ENCODE measurements at regions not wholly inside any gene's neighbourhood (a gene's known extent, or its start where the extent isn't known, plus 50 kb on each side); places are given as distances from the start of the nearest gene placed in this dataset.
"Not testable (repeated sequence)": the region's sequence is repeated elsewhere in the genome, so short reads cannot be mapped to it uniquely, and the experiment has no call there.

GRCh38 chr18:59038295-59039039, 101.2 kb upstream of the SEC11C start:
- Histone ChIP-seq H3K4me3 (ENCODE audit: low read length, poor library complexity, severe bottlenecking) (no peak overlapping the region), H3K9me2 (replicated peaks; ENCODE audit: low read depth, low read length) (no peaks in the 10 kb centered on the region), H3K36me3 (ENCODE audit: insufficient read depth, low read length) (no peaks in the 10 kb centered on the region), H3K79me2 (ENCODE audit: insufficient read depth, low read length) (no peaks in the 10 kb centered on the region), H2AFZ (ENCODE audit: low read length) (no peak overlapping the region), H3F3A (ENCODE audit: low read depth) (no peaks in the 10 kb centered on the region), H3K9me3 (ENCODE audit: insufficient read depth, low read depth, low read length) (no peaks in the 10 kb centered on the region), H4K20me1 (ENCODE audit: insufficient read depth, low read length, poor library complexity, severe bottlenecking) (no peaks in the 10 kb centered on the region), H3K27me3 (ENCODE audit: insufficient read depth, low read length, poor library complexity, severe bottlenecking) (no peaks in the 10 kb centered on the region), H3K9ac (ENCODE audit: low read depth, low read length, poor library complexity, severe bottlenecking) (no peak overlapping the region), H3K4me1 (ENCODE audit: insufficient read depth, low read length, poor library complexity, severe bottlenecking) (no peaks in the 10 kb centered on the region), H3K4me2 (ENCODE audit: low read depth, low read length, poor library complexity, severe bottlenecking) (no peak overlapping the region)
- no peak for TF ChIP-seq EZH2phosphoT487 (IDR thresholded peaks at IDR 0.05; ENCODE audit: borderline replicate concordance)
- TF ChIP-seq, protein P1, sequence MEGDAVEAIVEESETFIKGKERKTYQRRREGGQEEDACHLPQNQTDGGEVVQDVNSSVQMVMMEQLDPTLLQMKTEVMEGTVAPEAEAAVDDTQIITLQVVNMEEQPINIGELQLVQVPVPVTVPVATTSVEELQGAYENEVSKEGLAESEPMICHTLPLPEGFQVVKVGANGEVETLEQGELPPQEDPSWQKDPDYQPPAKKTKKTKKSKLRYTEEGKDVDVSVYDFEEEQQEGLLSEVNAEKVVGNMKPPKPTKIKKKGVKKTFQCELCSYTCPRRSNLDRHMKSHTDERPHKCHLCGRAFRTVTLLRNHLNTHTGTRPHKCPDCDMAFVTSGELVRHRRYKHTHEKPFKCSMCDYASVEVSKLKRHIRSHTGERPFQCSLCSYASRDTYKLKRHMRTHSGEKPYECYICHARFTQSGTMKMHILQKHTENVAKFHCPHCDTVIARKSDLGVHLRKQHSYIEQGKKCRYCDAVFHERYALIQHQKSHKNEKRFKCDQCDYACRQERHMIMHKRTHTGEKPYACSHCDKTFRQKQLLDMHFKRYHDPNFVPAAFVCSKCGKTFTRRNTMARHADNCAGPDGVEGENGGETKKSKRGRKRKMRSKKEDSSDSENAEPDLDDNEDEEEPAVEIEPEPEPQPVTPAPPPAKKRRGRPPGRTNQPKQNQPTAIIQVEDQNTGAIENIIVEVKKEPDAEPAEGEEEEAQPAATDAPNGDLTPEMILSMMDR (conservative IDR thresholded peaks at IDR 0.05; ENCODE audit: low read length): no peak

- not testable (repeated sequence) for H3K9me2 ChIP-seq (replicated peaks; ENCODE audit: low read depth, low read length); H2AFZ ChIP-seq (ENCODE audit: low read length); H3K4me2 ChIP-seq (ENCODE audit: low read depth, low read length, poor library complexity, severe bottlenecking); H3K36me3 ChIP-seq (ENCODE audit: insufficient read depth, low read length); H3K4me3 ChIP-seq (ENCODE audit: low read length, poor library complexity, severe bottlenecking); H4K20me1 ChIP-seq (ENCODE audit: insufficient read depth, low read length, poor library complexity, severe bottlenecking); H3K9me3 ChIP-seq (ENCODE audit: insufficient read depth, low read depth, low read length); H3K27me3 ChIP-seq (ENCODE audit: insufficient read depth, low read length, poor library complexity, severe bottlenecking); H3F3A ChIP-seq (ENCODE audit: low read depth); H3K79me2 ChIP-seq (ENCODE audit: insufficient read depth, low read length); H3K9ac ChIP-seq (ENCODE audit: low read depth, low read length, poor library complexity, severe bottlenecking); H3K4me1 ChIP-seq (ENCODE audit: insufficient read depth, low read length, poor library complexity, severe bottlenecking)
Measured at GRCh38 chr18:59039040-59039320, 100.7 kb upstream of the SEC11C start.

GRCh38 chr18:59039449-59039848, 100.2 kb upstream of the SEC11C start:
- no peak overlapping the region for H3K4me3 ChIP-seq (ENCODE audit: low read length, poor library complexity, severe bottlenecking)
- no peak overlapping the region for H2AFZ ChIP-seq (ENCODE audit: low read length)
- TF ChIP-seq EZH2phosphoT487 (IDR thresholded peaks at IDR 0.05; ENCODE audit: borderline replicate concordance): no peak
- no peaks in the 10 kb centered on the region for H3K79me2 ChIP-seq (ENCODE audit: insufficient read depth, low read length)
- H4K20me1 ChIP-seq (ENCODE audit: insufficient read depth, low read length, poor library complexity, severe bottlenecking): no peaks in the 10 kb centered on the region
- no peaks in the 10 kb centered on the region for H3K4me1 ChIP-seq (ENCODE audit: insufficient read depth, low read length, poor library complexity, severe bottlenecking)
- no peaks in the 10 kb centered on the region for H3K27me3 ChIP-seq (ENCODE audit: insufficient read depth, low read length, poor library complexity, severe bottlenecking)
- no peaks in the 10 kb centered on the region for H3K9me2 ChIP-seq (replicated peaks; ENCODE audit: low read depth, low read length)
- no peak overlapping the region for H3K9ac ChIP-seq (ENCODE audit: low read depth, low read length, poor library complexity, severe bottlenecking)
- no peaks in the 10 kb centered on the region for H3F3A ChIP-seq (ENCODE audit: low read depth)
- H3K36me3 ChIP-seq (ENCODE audit: insufficient read depth, low read length): no peaks in the 10 kb centered on the region
- no peak overlapping the region for H3K4me2 ChIP-seq (ENCODE audit: low read depth, low read length, poor library complexity, severe bottlenecking)
- no peaks in the 10 kb centered on the region for H3K9me3 ChIP-seq (ENCODE audit: insufficient read depth, low read depth, low read length)

DNA sequence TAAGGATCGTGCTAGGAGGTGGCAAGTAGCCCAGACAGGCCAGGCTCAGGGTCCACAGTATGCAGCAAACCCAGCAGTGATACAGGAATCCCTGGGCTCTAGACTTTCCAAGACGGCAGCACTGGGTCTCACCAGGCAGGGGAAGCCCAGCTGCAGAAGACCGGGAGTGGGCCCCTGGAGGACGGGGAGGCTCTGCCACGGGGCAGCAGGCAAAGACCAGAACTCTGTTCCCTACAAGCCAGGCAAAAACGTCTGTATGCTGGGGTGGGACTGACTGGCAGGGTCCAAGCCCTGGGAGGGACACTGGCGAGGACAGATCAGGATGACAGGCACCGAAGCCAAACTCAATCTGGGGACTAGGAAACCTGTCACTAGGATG, 98.9 kb upstream of the SEC11C start:
- Histone ChIP-seq H3K36me3 (ENCODE audit: insufficient read depth, low read length) (no peaks in the 10 kb centered on the region), H3K4me3 (ENCODE audit: low read length, poor library complexity, severe bottlenecking) (no peak overlapping the region), H3K4me2 (ENCODE audit: low read depth, low read length, poor library complexity, severe bottlenecking) (no peak overlapping the region), H3K79me2 (ENCODE audit: insufficient read depth, low read length) (no peaks in the 10 kb centered on the region), H3K9ac (ENCODE audit: low read depth, low read length, poor library complexity, severe bottlenecking) (no peak overlapping the region), H4K20me1 (ENCODE audit: insufficient read depth, low read length, poor library complexity, severe bottlenecking) (no peaks in the 10 kb centered on the region), H3K4me1 (ENCODE audit: insufficient read depth, low read length, poor library complexity, severe bottlenecking) (no peaks in the 10 kb centered on the region), H3K9me3 (ENCODE audit: insufficient read depth, low read depth, low read length) (no peaks in the 10 kb centered on the region), H3F3A (ENCODE audit: low read depth) (no peaks in the 10 kb centered on the region), H3K27me3 (ENCODE audit: insufficient read depth, low read length, poor library complexity, severe bottlenecking) (no peaks in the 10 kb centered on the region), H2AFZ (ENCODE audit: low read length) (no peak overlapping the region), H3K9me2 (replicated peaks; ENCODE audit: low read depth, low read length) (no peaks in the 10 kb centered on the region)
- TF ChIP-seq EZH2phosphoT487 (IDR thresholded peaks at IDR 0.05; ENCODE audit: borderline replicate concordance): no peak
- TF ChIP-seq, protein P1 (conservative IDR thresholded peaks at IDR 0.05; ENCODE audit: low read length): no peak

All from Loucy (cell line).